H1 (cell line): ENCODE measurements at regions not wholly inside any gene's neighbourhood (a gene's known extent, or its start where the extent isn't known, plus 50 kb on each side); places are given as distances from the start of the nearest gene placed in this dataset.

Source experiments
- CTCF ChIA-PET: fragments of 300-600 bp; sonication (Branson Sonifier 250); formaldehyde crosslinking; loops from one replicate; lab custom pipeline; 2021; ENCODE audit not compliant: partially characterized antibody; lab: Charles Lee
- POLR2A ChIA-PET: fragments of 300-600 bp; sonication (Branson Sonifier 250); formaldehyde crosslinking; loops from one replicate; lab custom pipeline; 2021; ENCODE audit warnings: inconsistent platforms; ENCODE audit not compliant: partially characterized antibody; lab: Charles Lee
- DNase-seq, 2 experiments: peaks; one replicate each; pipeline versions ENCODE4 v3.0.0 to v3.0.0-alpha.2; 2010 to 2022; ENCODE audit warnings: low spot score in 2 of 2, low read depth in 1 of 2, mixed read lengths in 1 of 2
- FAIRE-seq: peaks from 2 replicates; lab custom pipeline; 2011; peaks lifted over from hg19 to GRCh38; lab: Jason Lieb, UNC
- H2AFZ ChIP-seq: 2 replicates; pipeline ENCODE4 v1.8.1; 2012; ENCODE audit warnings: low read length, inconsistent platforms
- H2AK5ac ChIP-seq: 2 replicates; pipeline ENCODE4 v1.6.1; 2013; ENCODE audit warnings: low read depth, low read length
- H2BK120ac ChIP-seq: replicated peaks from 2 replicates; pipeline ENCODE3; 2013; ENCODE audit warnings: low read depth, low read length, inconsistent platforms
- H2BK12ac ChIP-seq: 2 replicates; pipeline ENCODE4 v1.6.1; 2013; ENCODE audit warnings: low read depth, low read length
- H2BK15ac ChIP-seq: 2 replicates; pipeline ENCODE4 v1.6.1; 2013; ENCODE audit warnings: low read length
- H2BK20ac ChIP-seq: 2 replicates; pipeline ENCODE4 v1.6.1; 2013; ENCODE audit warnings: low read length
- H2BK5ac ChIP-seq: 2 replicates; pipeline ENCODE4 v1.6.1; 2013; ENCODE audit warnings: low read depth, low read length
- H3K14ac ChIP-seq: 2 replicates; pipeline ENCODE4 v1.6.1; 2013; ENCODE audit warnings: inconsistent platforms; ENCODE audit not compliant: insufficient read length
- H3K18ac ChIP-seq: 2 replicates; pipeline ENCODE4 v1.6.1; 2013; ENCODE audit warnings: low read length; ENCODE audit errors: extremely low read depth
- H3K23ac ChIP-seq: 2 replicates; pipeline ENCODE4 v1.6.1; 2013; ENCODE audit warnings: inconsistent platforms; ENCODE audit not compliant: insufficient read length
- H3K23me2 ChIP-seq: 2 replicates; pipeline ENCODE4 v1.6.1; 2013; ENCODE audit warnings: low read depth, low read length
- H3K27ac ChIP-seq: 2 replicates; pipeline ENCODE4 v1.6.1; 2011; ENCODE audit warnings: low read depth, low read length, inconsistent platforms
- H3K27me3 ChIP-seq, 4 experiments: replicated peaks in 1 of 4; 1 replicate in 1 of 4; 2 replicates in 3 of 4; pipeline versions ENCODE4 v1.6.1 to v1.8.1; 2011 to 2013; ENCODE audit warnings: low read length in 3 of 4, mild to moderate bottlenecking in 3 of 4, inconsistent platforms in 2 of 4, mixed read lengths in 2 of 4, moderate library complexity in 1 of 4; ENCODE audit not compliant: control insufficient read depth in 3 of 4, insufficient read depth in 3 of 4; ENCODE audit errors: extremely low read depth in 1 of 4
- H3K36me3 ChIP-seq, 4 experiments: 2 replicates each; pipeline versions ENCODE4 v1.6.1 to v1.8.1; 2011 to 2013; ENCODE audit warnings: mild to moderate bottlenecking in 4 of 4, low read length in 3 of 4, moderate library complexity in 2 of 4, control low read depth in 1 of 4, inconsistent platforms in 1 of 4; ENCODE audit not compliant: insufficient read depth in 4 of 4, control insufficient read depth in 2 of 4
- H3K4ac ChIP-seq: replicated peaks from 2 replicates; pipeline ENCODE3; 2013; ENCODE audit warnings: low read length, low read depth, mixed read lengths, inconsistent platforms; ENCODE audit not compliant: insufficient read length
- H3K4me1 ChIP-seq, 4 experiments: replicated peaks in 1 of 4; 1 replicate in 1 of 4; 2 replicates in 3 of 4; pipeline versions ENCODE4 v1.6.1 to v1.8.1; 2011 to 2013; ENCODE audit warnings: low read length in 3 of 4, inconsistent platforms in 2 of 4, mixed read lengths in 1 of 4; ENCODE audit not compliant: insufficient read depth in 4 of 4, control insufficient read depth in 3 of 4
- H3K4me2 ChIP-seq, 2 experiments: 2 replicates each; pipeline versions ENCODE4 v1.6.1 to v1.8.1; 2011 to 2013; ENCODE audit warnings: low read depth in 2 of 2, low read length in 2 of 2, control low read depth in 1 of 2, inconsistent platforms in 1 of 2, mild to moderate bottlenecking in 1 of 2; ENCODE audit not compliant: insufficient read depth in 1 of 2
- H3K4me3 ChIP-seq, 4 experiments: fragments of 200-600, 300-600 bp in 1 of 4; sonication (generic), shearing (Covaris generic), sonication (Bioruptor Twin) in 1 of 4; 2 replicates each; pipeline versions ENCODE4 v1.5.1 to v1.8.1; 2011 to 2016; ENCODE audit warnings: low read length in 4 of 4, low read depth in 3 of 4, control low read depth in 2 of 4, inconsistent platforms in 2 of 4, mild to moderate bottlenecking in 2 of 4, mixed read lengths in 1 of 4, moderate library complexity in 1 of 4; ENCODE audit not compliant: insufficient read depth in 2 of 4; ENCODE audit errors: extremely low read depth in 1 of 4
- H3K56ac ChIP-seq: replicated peaks from 2 replicates; pipeline ENCODE3; 2013; ENCODE audit warnings: low read depth, mild to moderate bottlenecking, mixed read lengths, low read length, inconsistent platforms; ENCODE audit not compliant: insufficient read length
- H3K79me1 ChIP-seq: 2 replicates; pipeline ENCODE4 v1.6.1; 2013; ENCODE audit warnings: low read depth, low read length, control low read depth
- H3K79me2 ChIP-seq, 2 experiments: 2 replicates each; pipeline versions ENCODE4 v1.6.1 to v1.8.1; 2012 to 2013; ENCODE audit warnings: low read length in 2 of 2, mild to moderate bottlenecking in 2 of 2, inconsistent platforms in 1 of 2; ENCODE audit not compliant: insufficient read depth in 2 of 2, control insufficient read depth in 1 of 2
- H3K9ac ChIP-seq, 4 experiments: replicated peaks in 1 of 4; 1 replicate in 1 of 4; 2 replicates in 3 of 4; pipeline versions ENCODE4 v1.6.1 to v1.8.1; 2011 to 2013; ENCODE audit warnings: low read depth in 3 of 4, low read length in 3 of 4, control low read depth in 2 of 4, mild to moderate bottlenecking in 2 of 4, moderate library complexity in 2 of 4, inconsistent platforms in 1 of 4; ENCODE audit errors: extremely low read depth in 1 of 4
- H3K9me3 ChIP-seq, 2 experiments: 2 replicates each; pipeline versions ENCODE4 v1.6.1 to v1.8.1; 2012 to 2013; ENCODE audit warnings: mild to moderate bottlenecking in 2 of 2, moderate library complexity in 2 of 2, control low read depth in 1 of 2, inconsistent platforms in 1 of 2, low read depth in 1 of 2, low read length in 1 of 2, mixed read lengths in 1 of 2; ENCODE audit not compliant: insufficient read depth in 2 of 2
- H4K20me1 ChIP-seq, 2 experiments: replicated peaks in 1 of 2; 2 replicates each; pipeline versions ENCODE3 to v1.8.1; 2011 to 2013; ENCODE audit warnings: inconsistent platforms in 2 of 2, low read length in 2 of 2, mild to moderate bottlenecking in 1 of 2; ENCODE audit not compliant: insufficient read depth in 2 of 2, control insufficient read depth in 1 of 2
- H4K5ac ChIP-seq: 2 replicates; pipeline ENCODE4 v1.6.1; 2013; ENCODE audit warnings: low read length, low read depth, mixed read lengths, inconsistent platforms; ENCODE audit not compliant: insufficient read length
- H4K8ac ChIP-seq: 2 replicates; pipeline ENCODE4 v1.8.0; 2013; ENCODE audit warnings: mild to moderate bottlenecking, moderate library complexity, low read length, inconsistent platforms; ENCODE audit not compliant: insufficient read depth; ENCODE audit errors: extremely low read depth
- H4K91ac ChIP-seq: replicated peaks from 2 replicates; pipeline ENCODE3; 2013; ENCODE audit warnings: low read length, mixed read lengths, inconsistent platforms; ENCODE audit not compliant: insufficient read length
- CEBPB ChIP-seq: IDR thresholded peaks from 2 replicates; pipeline ENCODE4 v1.6.1; 2012; ENCODE audit warnings: low read depth, low read length
- GTF2F1 ChIP-seq: IDR thresholded peaks from 2 replicates; pipeline ENCODE4 v1.6.1; 2012; ENCODE audit warnings: low read depth, low read length, improper control_type of control experiment, borderline replicate concordance
- POU5F1 ChIP-seq: IDR thresholded peaks from 2 replicates; pipeline ENCODE4 v1.6.1; 2011; ENCODE audit warnings: low read depth, mild to moderate bottlenecking, low read length, moderate library complexity
- RFX5 ChIP-seq: IDR thresholded peaks from 2 replicates; pipeline ENCODE4 v1.6.1; 2011; ENCODE audit warnings: low read depth, low read length, improper control_type of control experiment, borderline replicate concordance
- SIRT6 ChIP-seq: IDR thresholded peaks from one replicate; pipeline ENCODE4 v1.7.1; 2012; ENCODE audit warnings: low read length, inconsistent platforms
- TBP ChIP-seq: IDR thresholded peaks from 2 replicates; pipeline ENCODE4 v1.6.1; 2011; ENCODE audit warnings: low read depth, low read length, improper control_type of control experiment
- WGBS, 2 experiments: shearing (Covaris generic) in 1 of 2; methylation state at CpG; one replicate each; pipeline versions ENCODE4 v1.1.6 to v1.1.7; 2013 to 2015; ENCODE audit warnings: low lambda C conversion rate in 2 of 2, mixed read lengths in 2 of 2, inconsistent platforms in 1 of 2, low coverage in 1 of 2, missing lambda C conversion rate in 1 of 2; ENCODE audit not compliant: insufficient replicate concordance in 2 of 2, insufficient coverage in 1 of 2, insufficient read length in 1 of 2; ENCODE audit errors: extremely low coverage in 1 of 2, missing lambda C conversion rate in 1 of 2; 5-methylcytosine and 5-hydroxymethylcytosine counted together

GRCh38 chr1:98264727-98265126 lies 343.9 kb upstream of the DPYD start:
- H4K20me1 ChIP-seq, result no peaks in the 10 kb centered on the region
- no peak overlapping the region for H3K27ac ChIP-seq
- H2BK12ac ChIP-seq, result no peak overlapping the region
- no peaks in the 10 kb centered on the region; the same call in 1 of the 2 replicates for H3K23me2 ChIP-seq
- H2BK20ac ChIP-seq, result no peak overlapping the region
- H3K4me3 ChIP-seq, result no peak overlapping the region
- H4K5ac ChIP-seq, result no peak overlapping the region
- DNase-seq (no peak), FAIRE-seq (no peak)
- H3K79me1 ChIP-seq, result no peaks in the 10 kb centered on the region
- H3K18ac ChIP-seq, result no peak overlapping the region
- H3K14ac ChIP-seq, result no peak overlapping the region
- WGBS, 2 experiments, result 97% methylated on average over 5 of the region's 5 CpGs; no CpG with 5 or more reads in 1 of the 2 experiments
- no peak overlapping the region for H4K8ac ChIP-seq
- no peaks in the 10 kb centered on the region for H3K9me3 ChIP-seq
- no peaks in the 10 kb centered on the region for H3K4me1 ChIP-seq
- H3K36me3 ChIP-seq, result no peaks in the 10 kb centered on the region
- ChIA-PET POLR2A (no interaction called here), CTCF (no interaction called here)
- H2BK120ac ChIP-seq, result no peak overlapping the region
- H3K79me2 ChIP-seq, result no peaks in the 10 kb centered on the region
- no peak overlapping the region for H2BK15ac ChIP-seq
- H3K4ac ChIP-seq, result no peak overlapping the region
- H3K56ac ChIP-seq, result no peak overlapping the region
- H3K9ac ChIP-seq, result no peak overlapping the region
- H2AK5ac ChIP-seq, result no peak overlapping the region
- H3K4me2 ChIP-seq, result no peak overlapping the region
- H2BK5ac ChIP-seq, result no peak overlapping the region
- no peak overlapping the region for H2AFZ ChIP-seq
- H3K27me3 ChIP-seq, result no peaks in the 10 kb centered on the region
- H4K91ac ChIP-seq, result no peak overlapping the region
- no peak overlapping the region for H3K23ac ChIP-seq
- TF ChIP-seq POU5F1 (no peak), RFX5 (no peak), CEBPB (no peak), SIRT6 (no peak), TBP (no peak), GTF2F1 (no peak)
